ENCODE measurements at regions not wholly inside any gene's neighbourhood (a gene's known extent, or its start where the extent isn't known, plus 50 kb on each side); places are given as distances from the start of the nearest gene placed in this dataset.
A peak's percentile ranks its signal among the peaks of the same experiment; 100 is the strongest.
"Not testable (repeated sequence)": the region's sequence is repeated elsewhere in the genome, so short reads cannot be mapped to it uniquely, and the experiment has no call there.

- ATAC-seq (replicated peaks in 6 of 8): no peak
- 0 to 60% (median 29%) methylated on average over 1 of the region's 1 CpG; no CpG with 5 or more reads in 2 of the 10 experiments for WGBS, 10 experiments
- H3K4me1 ChIP-seq (replicated peaks in 1 of 2): no peaks in the 10 kb centered on the region
- no peak overlapping the region for H3K4me3 ChIP-seq
- in situ Hi-C loops (cut with MboI; ENCODE audit: low pct_unique_long_range_greater_than_20kb in 2 of 9, low sequenced_read_pairs in 9 of 9, unreplicated experiment in 9 of 9): no loop called here
- H3K27ac ChIP-seq: no peak overlapping the region
These were observed 61.7 kb downstream of the NPS start for GRCh38 chr10:127610816-127611215.

- ATAC-seq (replicated peaks in 6 of 8): peak in 1 of 8 experiments; percentile 50
- in situ Hi-C loops (cut with MboI; ENCODE audit: low pct_unique_long_range_greater_than_20kb in 2 of 9, low sequenced_read_pairs in 9 of 9, unreplicated experiment in 9 of 9): no loop called here
- H3K27ac ChIP-seq: no peak overlapping the region
- H3K4me3 ChIP-seq: no peak overlapping the region
- 0 to 100% (median 49%) methylated on average over 1 to 6 of the region's 7 CpGs for WGBS, 10 experiments
- H3K4me1 ChIP-seq (replicated peaks in 1 of 2): no peaks in the 10 kb centered on the region
These were observed 65.4 kb downstream of the NPS start for GRCh38 chr10:127614484-127615017.

GRCh38 chr10:127618797-127619196, 69.7 kb downstream of the NPS start:
- Histone ChIP-seq H3K27ac (no peak overlapping the region), H3K4me3 (no peak overlapping the region), H3K4me1 (replicated peaks in 1 of 2) (no peaks in the 10 kb centered on the region)
- WGBS, 10 experiments: 0 to 89% (median 50%) methylated on average over 1 to 3 of the region's 3 CpGs; no CpG with 5 or more reads in 1 of the 10 experiments
- in situ Hi-C loops (cut with MboI; ENCODE audit: low pct_unique_long_range_greater_than_20kb in 2 of 9, low sequenced_read_pairs in 9 of 9, unreplicated experiment in 9 of 9): no loop called here
- ATAC-seq (replicated peaks in 6 of 8): no peak

GRCh38 chr10:127619546-127620325, 70.6 kb downstream of the NPS start:
- 0 to 91% (median 60%) methylated on average over 1 to 5 of the region's 5 CpGs; no CpG with 5 or more reads in 1 of the 10 experiments for WGBS, 10 experiments
- no peaks in the 10 kb centered on the region for H3K4me1 ChIP-seq (replicated peaks in 1 of 2)
- H3K27ac ChIP-seq: no peak overlapping the region
- no peak overlapping the region for H3K4me3 ChIP-seq
- ATAC-seq (replicated peaks in 6 of 8): no peak
- in situ Hi-C loops (cut with MboI; ENCODE audit: low pct_unique_long_range_greater_than_20kb in 2 of 9, low sequenced_read_pairs in 9 of 9, unreplicated experiment in 9 of 9): no loop called here

- no peak for ATAC-seq (replicated peaks in 6 of 8)
- 0 to 100% (median 92%) methylated on average over 2 of the region's 2 CpGs for WGBS, 10 experiments
- no peak overlapping the region for H3K27ac ChIP-seq
- in situ Hi-C loops (cut with MboI; ENCODE audit: low pct_unique_long_range_greater_than_20kb in 2 of 9, low sequenced_read_pairs in 9 of 9, unreplicated experiment in 9 of 9): no loop called here
- no peak overlapping the region for H3K4me3 ChIP-seq
- H3K4me1 ChIP-seq (replicated peaks in 1 of 2): no peaks in the 10 kb centered on the region
These were observed 86.8 kb downstream of the NPS start for GRCh38 chr10:127635882-127636281.

- H3K4me1 ChIP-seq (replicated peaks in 1 of 2): no peaks in the 10 kb centered on the region
- 52 to 100% (median 80%) methylated on average over 1 to 3 of the region's 3 CpGs; no CpG with 5 or more reads in 5 of the 10 experiments for WGBS, 10 experiments
- H3K4me3 ChIP-seq: no peak overlapping the region
- no peak overlapping the region for H3K27ac ChIP-seq
- no peak for ATAC-seq (replicated peaks in 6 of 8)
- in situ Hi-C loops (cut with MboI; ENCODE audit: low pct_unique_long_range_greater_than_20kb in 2 of 9, low sequenced_read_pairs in 9 of 9, unreplicated experiment in 9 of 9): no loop called here
These were observed 88.1 kb upstream of the FOXI2 start for GRCh38 chr10:127648885-127649284.

- H3K4me1 ChIP-seq (replicated peaks in 1 of 2): no peaks in the 10 kb centered on the region
- no peak overlapping the region for H3K4me3 ChIP-seq
- no peak overlapping the region for H3K27ac ChIP-seq
- 20 to 100% (median 61%) methylated on average over 1 to 4 of the region's 6 CpGs; no CpG with 5 or more reads in 2 of the 10 experiments for WGBS, 10 experiments
- peak in 1 of 8 experiments; percentile 45 for ATAC-seq (replicated peaks in 6 of 8)
- in situ Hi-C loops (cut with MboI; ENCODE audit: low pct_unique_long_range_greater_than_20kb in 2 of 9, low sequenced_read_pairs in 9 of 9, unreplicated experiment in 9 of 9): no loop called here
These were observed 87.3 kb upstream of the FOXI2 start for GRCh38 chr10:127649642-127650041.

- ATAC-seq (replicated peaks in 6 of 8): no peak
- Histone ChIP-seq H3K27ac (no peak overlapping the region), H3K4me3 (no peak overlapping the region), H3K4me1 (replicated peaks in 1 of 2) (no peaks in the 10 kb centered on the region)
- WGBS, 10 experiments: 0 to 88% (median 60%) methylated on average over 1 of the region's 1 CpG; no CpG with 5 or more reads in 3 of the 10 experiments
- in situ Hi-C loops (cut with MboI; ENCODE audit: low pct_unique_long_range_greater_than_20kb in 2 of 9, low sequenced_read_pairs in 9 of 9, unreplicated experiment in 9 of 9): no loop called here
These were observed 79.9 kb upstream of the FOXI2 start for GRCh38 chr10:127657056-127657455.

- in situ Hi-C loops (cut with MboI; ENCODE audit: low pct_unique_long_range_greater_than_20kb in 2 of 9, low sequenced_read_pairs in 9 of 9, unreplicated experiment in 9 of 9): not testable (repeated sequence)
- ATAC-seq (replicated peaks in 6 of 8): peak in 2 of 8 experiments; percentile 45 to 55
- 0 to 80% (median 31%) methylated on average over 1 to 3 of the region's 3 CpGs; no CpG with 5 or more reads in 1 of the 10 experiments for WGBS, 10 experiments
These were observed 60.6 kb upstream of the FOXI2 start for GRCh38 chr10:127676430-127676829.

GRCh38 chr10:127678091-127678490, 58.9 kb upstream of the FOXI2 start:
- Histone ChIP-seq H3K4me1 (replicated peaks in 1 of 2) (no peaks in the 10 kb centered on the region), H3K4me3 (no peak overlapping the region), H3K27ac (no peak overlapping the region)
- 0 to 84% (median 66%) methylated on average over 1 to 8 of the region's 8 CpGs for WGBS, 10 experiments
- in situ Hi-C loops (cut with MboI; ENCODE audit: low pct_unique_long_range_greater_than_20kb in 2 of 9, low sequenced_read_pairs in 9 of 9, unreplicated experiment in 9 of 9): no loop called here
- no peak for ATAC-seq (replicated peaks in 6 of 8)

More at GRCh38 chr10:127676430-127676829, 60.6 kb upstream of the FOXI2 start:
- not testable (repeated sequence) for H3K27ac ChIP-seq; H3K4me3 ChIP-seq; H3K4me1 ChIP-seq (replicated peaks in 1 of 2)

GRCh38 chr10:127679642-127680255, 57.2 kb upstream of the FOXI2 start:
- H3K27ac ChIP-seq: no peak overlapping the region
- no peak overlapping the region for H3K4me3 ChIP-seq
- WGBS, 10 experiments: 20 to 96% (median 78%) methylated on average over 1 to 3 of the region's 3 CpGs; no CpG with 5 or more reads in 3 of the 10 experiments
- in situ Hi-C loops (cut with MboI; ENCODE audit: low pct_unique_long_range_greater_than_20kb in 2 of 9, low sequenced_read_pairs in 9 of 9, unreplicated experiment in 9 of 9): no loop called here
- no peak for ATAC-seq (replicated peaks in 6 of 8)
- no peaks in the 10 kb centered on the region for H3K4me1 ChIP-seq (replicated peaks in 1 of 2)

Measured in motor neuron (in vitro differentiated cells).